Erythroblast (primary cell): ENCODE measurements at regions not wholly inside any gene's neighbourhood (a gene's known extent, or its start where the extent isn't known, plus 50 kb on each side); places are given as distances from the start of the nearest gene placed in this dataset.

Experiments
- GATA1 ChIP-seq: IDR thresholded peaks from 2 replicates; pipeline ENCODE4 v1.6.1; 2011; ENCODE audit warnings: low read depth, mild to moderate bottlenecking, control low read depth, low read length, moderate library complexity
- POLR2A ChIP-seq: IDR thresholded peaks from 2 replicates; pipeline ENCODE4 v1.6.1; 2011; ENCODE audit warnings: mild to moderate bottlenecking, low read length

DNA sequence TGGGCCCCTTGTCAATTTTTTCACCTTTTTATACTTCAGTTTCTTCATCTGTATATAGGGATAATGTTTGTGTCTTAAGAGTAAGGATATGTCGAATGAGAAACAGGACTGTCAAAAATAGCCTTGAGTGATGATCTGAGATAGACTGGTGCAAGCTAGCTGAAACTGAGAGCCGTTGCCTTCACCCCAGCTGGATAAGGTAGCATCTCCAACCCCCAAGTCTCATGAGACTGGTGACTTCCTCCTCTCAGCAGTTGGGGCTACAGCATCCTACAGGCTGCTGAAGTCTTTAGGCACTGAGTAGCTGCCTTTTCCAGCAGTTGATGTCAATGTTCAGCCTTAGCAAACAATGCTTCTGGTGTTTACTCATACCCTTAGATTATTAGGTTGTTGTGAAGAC is 330.2 kb downstream of the OSTF1 start:
- no peak for TF ChIP-seq POLR2A
- TF ChIP-seq GATA1, result no peak
